Activated B cell treated with CpG ODN at 0.5 μM for 24 hours (primary cell): ENCODE measurements at regions not wholly inside any gene's neighbourhood (a gene's known extent, or its start where the extent isn't known, plus 50 kb on each side); places are given as distances from the start of the nearest gene placed in this dataset.

ENCODE experiments used
- ATAC-seq: fragments of 200-7000 bp; cut with Tn5 transposase; one replicate; pipeline ENCODE4 v1.10.0; 2021; ENCODE audit warnings: low read depth, mild to moderate bottlenecking, moderate library complexity
- CTCF ChIA-PET: fragments of 350-600 bp; sonication (Branson Sonifier 250); formaldehyde crosslinking; loops from one replicate; lab custom pipeline; 2021; ENCODE audit warnings: antibody characterized with exemption; lab: Charles Lee
- POLR2A ChIA-PET: fragments of 350-600 bp; sonication (Branson Sonifier 250); formaldehyde crosslinking; loops from one replicate; lab custom pipeline; 2021; ENCODE audit warnings: antibody characterized with exemption; lab: Charles Lee
- DNase-seq: peaks from one replicate; pipeline ENCODE4 v3.0.0; 2022
- H3K27ac Mint-ChIP-seq: one replicate; pipeline ENCODE4 v1.8.0; 2020; ENCODE audit warnings: mixed read lengths
- H3K27me3 Mint-ChIP-seq: one replicate; pipeline ENCODE4 v1.8.0; 2021; ENCODE audit warnings: mixed read lengths
- H3K36me3 Mint-ChIP-seq: one replicate; pipeline ENCODE4 v1.8.0; 2021; ENCODE audit warnings: low read depth, mixed read lengths
- H3K4me1 Mint-ChIP-seq: one replicate; pipeline ENCODE4 v1.8.0; 2021; ENCODE audit warnings: mixed read lengths
- H3K4me3 Mint-ChIP-seq: one replicate; pipeline ENCODE4 v1.8.0; 2020; ENCODE audit warnings: mild to moderate bottlenecking, mixed read lengths
- H3K9me3 Mint-ChIP-seq: one replicate; pipeline ENCODE4 v1.8.0; 2020; ENCODE audit warnings: mixed read lengths
- intact Hi-C: fragments of 100-400 bp; cut with micrococcal nuclease; formaldehyde crosslinking; loops from one replicate; pipeline ENCODE4 v1.15.1; 2024
- TF ChIP-seq, protein P1 (sequence below): fragments of 200-600 bp; IDR thresholded peaks from one replicate; pipeline ENCODE4 v1.8.0; 2022; ENCODE audit warnings: antibody characterized with exemption, mild to moderate bottlenecking

- intact Hi-C loops = no loop called here
- DNase-seq = no peak
- Mint-ChIP-seq H3K4me3 (no peak overlapping the region), H3K27me3 (no peaks in the 10 kb centered on the region), H3K27ac (no peak overlapping the region), H3K4me1 (no peaks in the 10 kb centered on the region), H3K36me3 (peaks cover 20% of the 10 kb centered on the region), H3K9me3 (peaks cover 2% of the 10 kb centered on the region)
- ChIA-PET POLR2A (no interaction called here), CTCF (no interaction called here)
- TF ChIP-seq, protein P1, sequence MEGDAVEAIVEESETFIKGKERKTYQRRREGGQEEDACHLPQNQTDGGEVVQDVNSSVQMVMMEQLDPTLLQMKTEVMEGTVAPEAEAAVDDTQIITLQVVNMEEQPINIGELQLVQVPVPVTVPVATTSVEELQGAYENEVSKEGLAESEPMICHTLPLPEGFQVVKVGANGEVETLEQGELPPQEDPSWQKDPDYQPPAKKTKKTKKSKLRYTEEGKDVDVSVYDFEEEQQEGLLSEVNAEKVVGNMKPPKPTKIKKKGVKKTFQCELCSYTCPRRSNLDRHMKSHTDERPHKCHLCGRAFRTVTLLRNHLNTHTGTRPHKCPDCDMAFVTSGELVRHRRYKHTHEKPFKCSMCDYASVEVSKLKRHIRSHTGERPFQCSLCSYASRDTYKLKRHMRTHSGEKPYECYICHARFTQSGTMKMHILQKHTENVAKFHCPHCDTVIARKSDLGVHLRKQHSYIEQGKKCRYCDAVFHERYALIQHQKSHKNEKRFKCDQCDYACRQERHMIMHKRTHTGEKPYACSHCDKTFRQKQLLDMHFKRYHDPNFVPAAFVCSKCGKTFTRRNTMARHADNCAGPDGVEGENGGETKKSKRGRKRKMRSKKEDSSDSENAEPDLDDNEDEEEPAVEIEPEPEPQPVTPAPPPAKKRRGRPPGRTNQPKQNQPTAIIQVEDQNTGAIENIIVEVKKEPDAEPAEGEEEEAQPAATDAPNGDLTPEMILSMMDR = no peak
- ATAC-seq = no peak
These were observed 90.6 kb upstream of the SPIN4 start for GRCh38 chrX:63441717-63442116.

- Mint-ChIP-seq H3K9me3 (peaks cover 1% of the 10 kb centered on the region), H3K27ac (no peak overlapping the region), H3K36me3 (peaks cover 20% of the 10 kb centered on the region), H3K4me3 (no peak overlapping the region), H3K27me3 (no peaks in the 10 kb centered on the region), H3K4me1 (no peaks in the 10 kb centered on the region)
- ChIA-PET POLR2A (no interaction called here), CTCF (no interaction called here)
- ATAC-seq (no peak), DNase-seq (no peak)
- intact Hi-C loops = no loop called here
- TF ChIP-seq, protein P1 = no peak
These were observed 88.4 kb upstream of the SPIN4 start for GRCh38 chrX:63439580-63439979.

DNA sequence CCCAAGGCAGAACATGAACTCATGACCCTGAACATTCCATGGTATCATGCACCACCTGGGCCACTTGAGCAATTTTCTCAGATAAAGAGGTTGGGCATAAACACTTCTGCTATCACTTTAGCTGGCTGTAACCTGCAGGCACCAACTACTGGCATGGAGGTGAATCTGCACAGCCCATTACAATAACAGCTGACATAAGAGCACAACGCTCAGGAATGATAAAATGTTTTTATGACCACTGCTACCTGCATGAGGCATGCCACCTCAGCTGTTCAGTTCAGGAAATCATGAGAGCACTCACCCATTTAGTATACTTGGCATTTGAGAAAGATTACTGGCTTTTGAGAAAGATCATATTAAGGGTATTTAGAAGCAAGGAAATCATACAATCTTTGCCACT, 85.7 kb upstream of the SPIN4 start:
- H3K9me3 Mint-ChIP-seq = no peaks in the 10 kb centered on the region

DNA sequence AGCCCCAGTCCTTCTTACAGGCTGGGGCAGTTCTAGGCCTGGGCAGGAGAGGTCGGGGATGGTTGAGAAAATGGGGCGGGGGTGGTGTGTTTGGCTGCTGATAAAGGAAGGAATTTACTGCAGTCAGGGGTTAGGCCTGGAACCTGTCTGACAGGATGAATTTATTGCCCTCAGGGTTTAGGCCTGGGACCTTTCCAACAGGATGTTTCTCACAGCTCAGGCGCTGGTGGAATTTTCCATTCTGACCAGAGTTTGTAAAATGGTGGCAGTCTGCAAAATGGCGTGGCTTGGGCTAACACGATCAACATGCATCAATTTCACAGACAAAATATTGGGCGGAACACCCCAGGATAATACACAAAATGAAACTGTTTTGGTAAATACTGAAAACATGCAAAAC, 83.5 kb upstream of the SPIN4 start:
- CTCF ChIA-PET = no interaction called here
- TF ChIP-seq, protein P1 = no peak
- ATAC-seq (no peak), DNase-seq (no peak)
- Mint-ChIP-seq H3K27me3 (no peaks in the 10 kb centered on the region), H3K36me3 (peaks cover 16% of the 10 kb centered on the region), H3K4me1 (no peaks in the 10 kb centered on the region), H3K4me3 (no peak overlapping the region), H3K9me3 (no peaks in the 10 kb centered on the region), H3K27ac (no peak overlapping the region)
- intact Hi-C loops = no loop called here
- POLR2A ChIA-PET = no interaction called here

More for the DNA sequence above, 85.7 kb upstream of the SPIN4 start:
- ATAC-seq = no peak
- peaks cover 23% of the 10 kb centered on the region for H3K36me3 Mint-ChIP-seq
- no peak for DNase-seq
- intact Hi-C loops = no loop called here
- TF ChIP-seq, protein P1 = no peak
- no peak overlapping the region for H3K4me3 Mint-ChIP-seq
- no peak overlapping the region for H3K27ac Mint-ChIP-seq
- no peaks in the 10 kb centered on the region for H3K4me1 Mint-ChIP-seq
- POLR2A ChIA-PET = interaction anchor here (0.6 kb wide), 1 partner anchor 294 kb away, joined by 5 read pairs; no protein-coding TSS in a partner anchor
- no peaks in the 10 kb centered on the region for H3K27me3 Mint-ChIP-seq
- CTCF ChIA-PET = no interaction called here

DNA sequence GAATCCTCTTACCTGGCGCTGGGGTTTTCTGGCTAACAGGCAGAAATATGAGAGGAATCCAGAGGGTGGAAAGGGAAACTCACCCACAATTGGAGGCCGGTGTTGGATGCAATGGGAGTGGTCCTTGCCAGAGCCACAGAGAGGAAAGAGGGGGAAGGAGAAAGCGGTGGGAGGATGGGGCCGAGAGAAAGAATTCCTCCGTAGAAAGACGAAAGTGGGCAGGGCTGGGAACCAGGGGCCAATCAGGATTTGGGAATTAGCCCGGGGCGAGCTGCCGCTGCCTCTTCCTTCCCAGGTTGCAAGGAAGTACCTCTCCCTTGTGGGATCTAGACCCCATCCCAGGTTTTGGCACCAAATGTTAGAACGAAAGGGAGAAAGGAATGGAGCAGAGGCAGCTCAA, 83.1 kb upstream of the SPIN4 start:
- ATAC-seq (no peak), DNase-seq (no peak)
- TF ChIP-seq, protein P1 = no peak
- intact Hi-C loops = no loop called here
- CTCF ChIA-PET = no interaction called here
- Mint-ChIP-seq H3K4me1 (no peaks in the 10 kb centered on the region), H3K27ac (no peak overlapping the region), H3K4me3 (no peak overlapping the region), H3K27me3 (no peaks in the 10 kb centered on the region), H3K9me3 (no peaks in the 10 kb centered on the region), H3K36me3 (peaks cover 14% of the 10 kb centered on the region)
- POLR2A ChIA-PET = no interaction called here
